ENCODE measurements at regions not wholly inside any gene's neighbourhood (a gene's known extent, or its start where the extent isn't known, plus 50 kb on each side); places are given as distances from the start of the nearest gene placed in this dataset.

GRCh38 chr15:69804786-69805185 lies 292.9 kb downstream of the TLE3 start:
- in situ Hi-C loops (cut with MboI; ENCODE audit: low pct_ligation_motif_present in 1 of 4, low pct_unique_long_range_greater_than_20kb in 1 of 4, low sequenced_read_pairs in 3 of 4) = no loop called here
- 87 to 90% methylated on average over 3 of the region's 3 CpGs for WGBS, 2 donors (ENCODE audit: low coverage in 1 of 2)
- peaks cover 5% of the 10 kb centered on the region for H3K27me3 ChIP-seq
- no peak overlapping the region for H3K4me3 ChIP-seq
- H3K36me3 ChIP-seq = no peaks in the 10 kb centered on the region
- H3K27ac ChIP-seq = no peak overlapping the region
- no peak for DNase-seq
- intact Hi-C loops (cut with DNase I; ENCODE audit: low total_unique reads) = no loop called here
- H3K4me1 ChIP-seq = peaks cover 0 to 3% (median 1%) of the 10 kb centered on the region in 4 donors
- H3K9me3 ChIP-seq = no peaks in the 10 kb centered on the region
- no peak for TF ChIP-seq CTCF (IDR thresholded peaks at IDR 0.05)
- TF ChIP-seq EP300 (IDR thresholded peaks at IDR 0.05; ENCODE audit: low read depth) = no peak
- no peak for TF ChIP-seq POLR2A (IDR thresholded peaks at IDR 0.05)
- TF ChIP-seq POLR2AphosphoS5 (IDR thresholded peaks at IDR 0.05) = no peak

- no peak overlapping the region for H3K27ac ChIP-seq
- 87 to 90% methylated on average over 5 to 9 of the region's 9 CpGs for WGBS, 2 donors (ENCODE audit: low coverage in 1 of 2)
- H3K9me3 ChIP-seq = no peaks in the 10 kb centered on the region
- H3K4me1 ChIP-seq = peaks cover 0 to 3% (median 1%) of the 10 kb centered on the region in 4 donors
- DNase-seq = no peak
- no peak overlapping the region for H3K4me3 ChIP-seq
- TF ChIP-seq EP300 (IDR thresholded peaks at IDR 0.05; ENCODE audit: low read depth) = no peak
- no peak for TF ChIP-seq POLR2A (IDR thresholded peaks at IDR 0.05)
- no peak for TF ChIP-seq CTCF (IDR thresholded peaks at IDR 0.05)
- no peak for TF ChIP-seq POLR2AphosphoS5 (IDR thresholded peaks at IDR 0.05)
- H3K27me3 ChIP-seq = peaks cover 5% of the 10 kb centered on the region
- intact Hi-C loops (cut with DNase I; ENCODE audit: low total_unique reads) = no loop called here
- H3K36me3 ChIP-seq = no peaks in the 10 kb centered on the region
- in situ Hi-C loops (cut with MboI; ENCODE audit: low pct_ligation_motif_present in 1 of 4, low pct_unique_long_range_greater_than_20kb in 1 of 4, low sequenced_read_pairs in 3 of 4) = no loop called here
Observed at GRCh38 chr15:69805248-69805953, 292.3 kb downstream of the TLE3 start.

GRCh38 chr15:69806287-69806915 lies 291.3 kb downstream of the TLE3 start:
- H3K27me3 ChIP-seq = peaks cover 5% of the 10 kb centered on the region
- H3K27ac ChIP-seq = no peak overlapping the region
- TF ChIP-seq EP300 (IDR thresholded peaks at IDR 0.05; ENCODE audit: low read depth) (no peak), POLR2AphosphoS5 (IDR thresholded peaks at IDR 0.05) (no peak), CTCF (IDR thresholded peaks at IDR 0.05) (no peak), POLR2A (IDR thresholded peaks at IDR 0.05) (no peak)
- 85 to 96% methylated on average over 8 to 10 of the region's 10 CpGs for WGBS, 2 donors (ENCODE audit: low coverage in 1 of 2)
- no peaks in the 10 kb centered on the region for H3K9me3 ChIP-seq
- in situ Hi-C loops (cut with MboI; ENCODE audit: low pct_ligation_motif_present in 1 of 4, low pct_unique_long_range_greater_than_20kb in 1 of 4, low sequenced_read_pairs in 3 of 4) = no loop called here
- no peak for DNase-seq
- intact Hi-C loops (cut with DNase I; ENCODE audit: low total_unique reads) = no loop called here
- H3K4me1 ChIP-seq = peaks cover 0 to 3% (median 1%) of the 10 kb centered on the region in 4 donors
- no peak overlapping the region for H3K4me3 ChIP-seq
- H3K36me3 ChIP-seq = no peaks in the 10 kb centered on the region

- no peak overlapping the region for H3K27ac ChIP-seq
- TF ChIP-seq POLR2A (IDR thresholded peaks at IDR 0.05) (no peak), EP300 (IDR thresholded peaks at IDR 0.05; ENCODE audit: low read depth) (no peak), POLR2AphosphoS5 (IDR thresholded peaks at IDR 0.05) (no peak), CTCF (IDR thresholded peaks at IDR 0.05) (no peak)
- 40 to 58% methylated on average over 1 to 5 of the region's 5 CpGs for WGBS, 2 donors (ENCODE audit: low coverage in 1 of 2)
- DNase-seq = no peak
- H3K36me3 ChIP-seq = no peaks in the 10 kb centered on the region
- in situ Hi-C loops (cut with MboI; ENCODE audit: low pct_ligation_motif_present in 1 of 4, low pct_unique_long_range_greater_than_20kb in 1 of 4, low sequenced_read_pairs in 3 of 4) (no loop called here), intact Hi-C loops (cut with DNase I; ENCODE audit: low total_unique reads) (no loop called here)
- H3K9me3 ChIP-seq = no peaks in the 10 kb centered on the region
- H3K4me1 ChIP-seq = peaks cover 0 to 3% (median 1%) of the 10 kb centered on the region in 4 donors
- H3K27me3 ChIP-seq = peaks cover 5% of the 10 kb centered on the region
- H3K4me3 ChIP-seq = no peak overlapping the region
Observed at GRCh38 chr15:69807721-69808120, 290.0 kb downstream of the TLE3 start.
